Naive thymus-derived CD8-positive, alpha-beta T cell (primary cell): ENCODE measurements at regions not wholly inside any gene's neighbourhood (a gene's known extent, or its start where the extent isn't known, plus 50 kb on each side); places are given as distances from the start of the nearest gene placed in this dataset.

Source experiments
- ATAC-seq, 2 donors: fragments of 150-1000 bp; cut with Tn5 transposase in 1 of 2; sonication (Bioruptor Pico), chemical (Tn5 transposase) in 1 of 2; 1 replicate in 1 of 2; 2 replicates in 1 of 2; pipeline ENCODE4 v1.10.0; 2021; ENCODE audit warnings: mild to moderate bottlenecking in 2 of 2, moderate library complexity in 2 of 2
- POLR2A ChIA-PET: fragments of 350-600 bp; sonication (Branson Sonifier 250); formaldehyde crosslinking; loops from one replicate; lab custom pipeline; 2021; ENCODE audit warnings: antibody characterized with exemption; lab: Charles Lee
- DNase-seq, 10 donors: peaks; one replicate each; pipeline versions ENCODE4 v3.0.0 to v3.0.0-alpha.2; 2020 to 2022
- H3K27ac Mint-ChIP-seq, 10 donors: one replicate each; pipeline ENCODE4 v1.8.0; 2020 to 2022; ENCODE audit warnings: mild to moderate bottlenecking in 10 of 10, mixed read lengths in 10 of 10, moderate library complexity in 4 of 10, inconsistent platforms in 1 of 10
- H3K27me3 Mint-ChIP-seq, 5 donors: one replicate each; pipeline ENCODE4 v1.8.0; 2021 to 2022; ENCODE audit warnings: mixed read lengths in 5 of 5
- H3K36me3 Mint-ChIP-seq, 3 donors: one replicate each; pipeline ENCODE4 v1.8.0; 2020 to 2022; ENCODE audit warnings: mixed read lengths in 3 of 3, mild to moderate bottlenecking in 2 of 3, inconsistent platforms in 1 of 3
- H3K4me1 Mint-ChIP-seq, 4 donors: one replicate each; pipeline ENCODE4 v1.8.0; 2021 to 2022; ENCODE audit warnings: mixed read lengths in 4 of 4
- H3K4me3 Mint-ChIP-seq, 10 donors: one replicate each; pipeline ENCODE4 v1.8.0; 2020 to 2022; ENCODE audit warnings: mild to moderate bottlenecking in 10 of 10, mixed read lengths in 10 of 10, moderate library complexity in 6 of 10, inconsistent platforms in 1 of 10
- H3K9me3 Mint-ChIP-seq, 9 donors: one replicate each; pipeline ENCODE4 v1.8.0; 2020 to 2022; ENCODE audit warnings: mixed read lengths in 9 of 9, mild to moderate bottlenecking in 3 of 9, inconsistent platforms in 1 of 9, moderate library complexity in 1 of 9

DNA sequence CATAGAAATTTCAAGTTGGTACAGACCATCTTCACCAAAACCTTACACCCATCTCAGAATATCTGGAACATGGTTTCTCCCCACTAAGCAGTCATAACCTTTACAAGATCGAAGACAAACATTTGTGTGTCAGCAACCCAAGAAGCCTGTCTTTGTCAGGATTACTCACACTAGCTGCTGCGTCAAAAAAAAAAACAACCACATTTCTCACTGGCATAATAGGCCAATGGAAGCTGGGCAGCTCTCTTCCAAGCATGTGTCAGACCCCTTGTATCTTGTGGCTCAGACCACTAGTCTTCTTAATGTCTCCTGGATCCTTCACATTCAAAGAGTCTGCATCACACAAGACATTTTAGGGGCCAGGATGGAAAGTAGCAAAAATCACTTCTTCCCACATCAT lies 266.9 kb upstream of the IGF1R start:
- Mint-ChIP-seq H3K36me3 (peaks cover 0 to 14% (median 0%) of the 10 kb centered on the region in 3 donors), H3K9me3 (peaks cover 0 to 43% (median 9%) of the 10 kb centered on the region in 9 donors), H3K27ac (no peak overlapping the region), H3K4me1 (peaks cover 0 to 6% (median 0%) of the 10 kb centered on the region in 4 donors), H3K27me3 (peaks cover 9 to 50% (median 21%) of the 10 kb centered on the region in 5 donors), H3K4me3 (no peak overlapping the region)
- no peak for ATAC-seq
- POLR2A ChIA-PET = no interaction called here
- DNase-seq = no peak

DNA sequence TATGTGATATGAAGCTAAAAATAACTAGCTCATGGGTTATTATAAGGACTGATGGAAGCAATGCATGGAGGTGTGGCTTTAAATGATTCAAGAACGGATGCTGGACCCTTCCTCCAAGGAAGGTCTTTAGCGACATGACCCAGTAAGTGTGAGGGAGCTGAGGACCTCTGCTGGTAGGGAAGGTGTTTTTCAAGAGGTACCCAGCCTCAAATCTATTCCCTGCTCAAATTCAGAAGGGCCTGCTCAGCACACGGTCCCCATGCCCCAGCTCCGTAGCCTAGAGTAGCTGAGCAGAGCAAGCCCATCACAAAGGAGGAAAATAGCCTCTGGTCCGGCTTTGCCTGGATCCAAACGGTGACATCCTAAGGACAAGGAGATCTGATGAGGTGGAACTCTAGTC lies 266.2 kb upstream of the IGF1R start:
- POLR2A ChIA-PET = no interaction called here
- Mint-ChIP-seq H3K27ac (no peak overlapping the region), H3K9me3 (peaks cover 0 to 39% (median 9%) of the 10 kb centered on the region in 9 donors), H3K4me3 (no peak overlapping the region), H3K4me1 (no peaks in the 10 kb centered on the region), H3K27me3 (peaks cover 9 to 55% (median 21%) of the 10 kb centered on the region in 5 donors), H3K36me3 (peaks cover 0 to 14% (median 0%) of the 10 kb centered on the region in 3 donors)
- ATAC-seq = no peak
- no peak for DNase-seq

DNA sequence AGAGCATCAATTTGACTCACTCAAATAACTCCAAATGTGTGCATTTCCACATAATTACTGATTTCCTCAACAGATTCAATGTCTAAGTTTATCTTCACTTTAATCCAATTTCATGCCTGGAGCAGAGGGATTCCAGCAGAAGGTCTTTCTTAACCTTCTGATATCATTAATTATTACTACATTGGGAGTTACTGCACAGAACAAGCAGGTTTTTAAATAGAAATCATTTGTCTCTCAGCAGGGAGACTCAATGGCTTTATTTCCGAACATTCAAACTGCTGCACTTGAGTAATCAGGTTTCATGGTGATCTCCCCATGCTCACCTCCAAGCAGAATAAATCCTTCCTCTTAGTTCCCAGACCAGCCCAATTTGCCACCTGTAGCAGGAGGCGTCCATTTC lies 264.8 kb upstream of the IGF1R start:
- H3K4me3 Mint-ChIP-seq = no peak overlapping the region
- H3K36me3 Mint-ChIP-seq = peaks cover 0 to 12% (median 0%) of the 10 kb centered on the region in 3 donors
- H3K27me3 Mint-ChIP-seq = peaks cover 9 to 65% (median 21%) of the 10 kb centered on the region in 5 donors
- POLR2A ChIA-PET = no interaction called here
- H3K27ac Mint-ChIP-seq = no peak overlapping the region
- peaks cover 0 to 25% (median 7%) of the 10 kb centered on the region in 9 donors for H3K9me3 Mint-ChIP-seq
- H3K4me1 Mint-ChIP-seq = no peaks in the 10 kb centered on the region
- ATAC-seq (no peak), DNase-seq (no peak)

DNA sequence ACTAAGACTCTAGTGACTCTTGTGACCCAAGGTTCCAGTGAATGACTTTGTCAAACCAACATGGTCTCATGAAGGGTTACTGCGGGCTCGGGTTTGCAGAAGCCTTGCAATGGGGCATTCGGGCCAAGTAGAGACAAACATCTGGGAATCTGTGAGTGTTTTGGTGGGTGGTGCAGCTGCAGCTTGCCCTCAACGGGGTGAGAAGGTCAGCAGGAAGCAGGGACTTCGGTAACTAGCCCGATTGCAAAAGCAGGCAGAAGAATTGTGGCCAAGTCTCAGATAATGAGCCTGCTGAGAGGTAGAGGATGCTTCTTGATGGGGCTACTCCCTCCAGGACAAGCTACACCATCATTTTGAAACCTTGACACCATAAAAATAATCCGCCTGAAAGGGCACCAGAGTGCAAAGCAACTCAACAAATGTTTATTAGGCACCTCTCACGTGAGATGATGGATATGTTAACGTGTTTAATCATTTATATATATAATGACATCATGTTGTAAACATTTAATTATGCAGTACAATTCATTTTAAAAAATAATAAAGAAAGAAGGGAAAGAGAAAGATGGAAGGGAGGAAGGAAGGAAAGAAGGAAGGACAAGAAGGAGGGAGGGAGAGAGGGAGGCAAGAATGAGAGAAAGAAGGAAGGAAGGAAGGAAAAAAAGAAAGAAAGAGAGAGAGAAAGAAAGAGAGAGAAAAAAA lies 263.9 kb upstream of the IGF1R start:
- Mint-ChIP-seq H3K27me3 (peaks cover 12 to 74% (median 17%) of the 10 kb centered on the region in 5 donors), H3K36me3 (peaks cover 0 to 4% (median 0%) of the 10 kb centered on the region in 3 donors), H3K27ac (no peak overlapping the region), H3K9me3 (peaks cover 0 to 16% (median 0%) of the 10 kb centered on the region in 9 donors), H3K4me1 (no peaks in the 10 kb centered on the region), H3K4me3 (no peak overlapping the region)
- no peak for ATAC-seq
- DNase-seq = no peak
- POLR2A ChIA-PET = no interaction called here

DNA sequence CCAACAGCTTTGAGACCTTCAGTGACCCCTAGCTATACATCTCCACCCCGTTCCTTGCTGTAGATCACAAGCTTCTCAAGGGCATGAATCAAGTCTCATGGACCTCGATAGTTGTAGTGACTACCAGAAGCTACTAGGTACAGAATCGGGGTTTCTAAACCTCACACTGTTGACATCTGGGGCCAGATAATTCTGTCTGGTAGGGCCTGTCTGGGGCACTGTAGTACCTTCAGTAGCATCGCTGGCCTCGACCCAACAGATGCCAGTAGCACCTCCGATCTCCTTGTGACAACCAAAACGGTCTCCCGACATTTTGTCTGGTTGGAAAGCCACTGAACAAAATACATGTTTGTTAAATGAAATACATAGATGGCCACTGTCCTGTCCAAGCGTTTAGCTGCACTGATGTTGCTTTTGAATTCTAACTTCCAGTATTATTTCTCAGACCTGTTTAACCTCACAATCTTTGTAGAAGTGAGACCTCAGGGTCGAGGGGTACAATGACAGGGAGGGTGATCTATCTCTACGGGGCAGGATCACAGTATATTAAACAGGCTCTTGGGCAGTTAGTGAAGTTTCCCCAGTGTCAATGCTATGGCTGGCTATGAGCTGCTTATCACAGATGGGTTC lies 262.5 kb upstream of the IGF1R start:
- Mint-ChIP-seq H3K4me1 (no peaks in the 10 kb centered on the region), H3K27me3 (peaks cover 14 to 65% (median 17%) of the 10 kb centered on the region in 5 donors), H3K9me3 (peaks cover 0 to 3% (median 0%) of the 10 kb centered on the region in 9 donors), H3K36me3 (no peaks in the 10 kb centered on the region), H3K27ac (no peak overlapping the region), H3K4me3 (no peak overlapping the region)
- POLR2A ChIA-PET = no interaction called here
- ATAC-seq = no peak
- DNase-seq = no peak

DNA sequence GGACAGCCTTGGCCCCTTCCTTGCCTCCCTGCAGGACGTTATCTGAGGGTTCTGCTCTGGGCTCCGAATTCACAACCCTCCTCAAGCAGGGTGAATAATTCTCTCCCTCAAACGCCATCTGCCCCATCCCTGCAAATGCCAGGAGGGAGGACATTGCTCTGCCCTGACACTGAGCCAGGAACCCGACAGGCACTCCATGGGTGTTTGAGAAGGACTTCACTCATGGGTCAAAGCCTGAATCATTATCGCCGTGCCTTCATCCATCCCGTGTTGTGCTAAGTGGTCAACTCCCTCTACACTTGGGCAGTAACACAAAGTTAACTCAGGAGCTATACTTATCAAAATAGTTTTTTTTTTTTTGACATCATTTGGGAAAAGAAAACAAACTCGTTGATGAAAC lies 261.8 kb upstream of the IGF1R start:
- Mint-ChIP-seq H3K36me3 (no peaks in the 10 kb centered on the region), H3K27me3 (peaks cover 14 to 67% (median 17%) of the 10 kb centered on the region in 5 donors)

DNA sequence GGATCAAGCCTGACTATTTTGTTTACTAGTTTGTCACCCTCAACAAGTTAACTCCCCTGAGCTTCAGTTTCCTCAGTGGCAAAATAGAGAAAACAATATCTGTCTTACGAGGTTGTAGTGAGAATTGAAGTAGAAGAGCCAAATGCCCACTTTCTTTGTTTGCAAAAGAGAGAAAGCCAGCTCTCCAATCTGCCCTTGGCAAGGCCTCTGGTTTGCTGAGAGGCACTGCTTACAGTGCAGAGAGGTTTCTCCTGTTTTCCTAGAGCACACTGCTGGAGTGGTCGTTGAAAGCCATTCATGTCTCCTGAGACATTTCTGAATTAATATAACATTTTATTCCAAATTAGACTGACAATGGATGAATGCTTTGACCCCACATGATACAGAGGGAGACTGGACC lies 260.5 kb upstream of the IGF1R start:
- H3K27me3 Mint-ChIP-seq = peaks cover 12 to 70% (median 16%) of the 10 kb centered on the region in 5 donors
- no peaks in the 10 kb centered on the region for H3K36me3 Mint-ChIP-seq
- no peaks in the 10 kb centered on the region for H3K4me1 Mint-ChIP-seq
- no peak overlapping the region for H3K27ac Mint-ChIP-seq
- DNase-seq (no peak), ATAC-seq (no peak)
- peaks cover 0 to 3% (median 0%) of the 10 kb centered on the region in 9 donors for H3K9me3 Mint-ChIP-seq
- H3K4me3 Mint-ChIP-seq = no peak overlapping the region
- POLR2A ChIA-PET = no interaction called here

More for the DNA sequence above, 261.8 kb upstream of the IGF1R start:
- Mint-ChIP-seq H3K4me1 (no peaks in the 10 kb centered on the region), H3K4me3 (no peak overlapping the region), H3K9me3 (peaks cover 0 to 3% (median 0%) of the 10 kb centered on the region in 9 donors), H3K27ac (no peak overlapping the region)
- POLR2A ChIA-PET = no interaction called here
- DNase-seq (no peak), ATAC-seq (no peak)

- POLR2A ChIA-PET = no interaction called here
- H3K27me3 Mint-ChIP-seq = peaks cover 2 to 47% (median 9%) of the 10 kb centered on the region in 5 donors
- no peaks in the 10 kb centered on the region for H3K9me3 Mint-ChIP-seq
- no peak overlapping the region for H3K27ac Mint-ChIP-seq
- H3K36me3 Mint-ChIP-seq = no peaks in the 10 kb centered on the region
- no peak overlapping the region for H3K4me3 Mint-ChIP-seq
- no peaks in the 10 kb centered on the region for H3K4me1 Mint-ChIP-seq
- ATAC-seq (no peak), DNase-seq (no peak)
Observed at GRCh38 chr15:98390946-98391530, 257.3 kb upstream of the IGF1R start.

DNA sequence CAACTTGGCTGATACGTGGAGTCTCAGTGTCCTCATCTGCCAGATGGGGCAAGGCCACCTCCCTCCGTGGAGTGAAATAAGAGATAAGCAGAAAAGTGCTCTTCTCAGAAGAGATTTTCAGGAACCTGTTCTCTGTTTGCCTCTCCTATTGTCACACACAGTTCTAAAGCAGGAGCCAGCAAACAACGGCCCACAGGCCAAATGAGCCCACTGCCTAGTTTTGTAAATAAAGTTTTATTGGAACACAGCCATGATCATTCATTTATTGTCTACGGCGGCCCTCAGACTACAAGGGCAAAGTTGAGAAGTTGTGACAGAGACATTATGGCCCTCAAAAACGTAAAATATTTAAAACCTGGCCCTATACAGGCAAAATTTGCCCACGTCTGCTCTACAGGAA lies 256.8 kb upstream of the IGF1R start:
- DNase-seq (no peak), ATAC-seq (no peak)
- Mint-ChIP-seq H3K4me3 (no peak overlapping the region), H3K27ac (no peak overlapping the region), H3K27me3 (peaks cover 2 to 41% (median 9%) of the 10 kb centered on the region in 5 donors), H3K4me1 (no peaks in the 10 kb centered on the region), H3K36me3 (no peaks in the 10 kb centered on the region), H3K9me3 (no peaks in the 10 kb centered on the region)
- POLR2A ChIA-PET = no interaction called here

DNA sequence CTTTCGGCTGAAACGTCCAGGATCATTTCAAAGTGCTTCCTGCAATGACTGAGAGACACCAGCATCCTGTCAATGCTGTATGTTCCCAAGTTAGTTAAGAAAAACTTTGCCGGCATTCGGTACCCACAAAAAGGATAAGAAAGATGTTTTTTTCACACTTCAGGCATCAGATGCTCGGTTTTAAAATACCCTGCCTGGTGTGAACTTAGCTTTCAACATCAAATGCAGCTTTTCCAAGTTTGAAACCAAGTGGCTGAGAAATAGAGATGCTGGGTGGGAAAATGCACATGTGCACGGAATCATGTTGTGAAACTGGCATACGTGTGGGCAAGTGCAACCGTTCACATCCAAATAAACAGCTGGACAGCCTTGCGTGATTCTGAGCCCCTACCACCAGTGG lies 254.9 kb upstream of the IGF1R start:
- DNase-seq = no peak
- Mint-ChIP-seq H3K4me3 (no peak overlapping the region), H3K36me3 (no peaks in the 10 kb centered on the region), H3K9me3 (no peaks in the 10 kb centered on the region), H3K27ac (no peak overlapping the region), H3K27me3 (peaks cover 2 to 40% (median 11%) of the 10 kb centered on the region in 5 donors), H3K4me1 (no peaks in the 10 kb centered on the region)
- ATAC-seq = no peak
- POLR2A ChIA-PET = no interaction called here

DNA sequence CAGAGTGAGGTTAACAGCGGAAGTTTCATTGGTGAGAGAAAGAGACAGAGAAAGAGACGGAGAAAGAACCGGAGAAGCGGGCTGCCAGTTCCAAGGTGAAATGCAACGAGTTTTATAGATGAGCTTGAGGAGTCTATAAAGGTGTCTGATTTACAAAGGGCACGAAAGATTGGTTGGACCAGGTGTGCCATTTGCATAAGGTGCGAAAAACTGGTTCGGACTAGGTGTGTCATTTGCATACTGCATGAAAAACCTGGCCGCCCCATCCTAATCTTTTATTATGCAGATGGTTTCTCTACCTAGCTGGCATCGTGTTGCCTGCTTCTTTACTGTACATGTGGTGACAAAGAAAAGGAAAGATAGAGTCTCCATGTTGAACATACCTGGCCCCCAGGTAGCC lies 253.8 kb upstream of the IGF1R start:
- no peaks in the 10 kb centered on the region for H3K9me3 Mint-ChIP-seq
- H3K4me3 Mint-ChIP-seq = no peak overlapping the region
- H3K36me3 Mint-ChIP-seq = no peaks in the 10 kb centered on the region
- H3K27ac Mint-ChIP-seq = peak overlapping the region in 1 of 10 donors; percentile 16
- POLR2A ChIA-PET = no interaction called here
- H3K4me1 Mint-ChIP-seq = no peaks in the 10 kb centered on the region
- no peak for DNase-seq
- H3K27me3 Mint-ChIP-seq = peaks cover 2 to 36% (median 12%) of the 10 kb centered on the region in 5 donors
- ATAC-seq = no peak

GRCh38 chr15:98395974-98396610 lies 252.2 kb upstream of the IGF1R start:
- H3K27me3 Mint-ChIP-seq = peaks cover 2 to 30% (median 12%) of the 10 kb centered on the region in 5 donors
- DNase-seq (no peak), ATAC-seq (no peak)
- H3K4me1 Mint-ChIP-seq = no peaks in the 10 kb centered on the region
- no peaks in the 10 kb centered on the region for H3K36me3 Mint-ChIP-seq
- no peak overlapping the region for H3K4me3 Mint-ChIP-seq
- POLR2A ChIA-PET = no interaction called here
- no peaks in the 10 kb centered on the region for H3K9me3 Mint-ChIP-seq
- no peak overlapping the region for H3K27ac Mint-ChIP-seq

- POLR2A ChIA-PET = no interaction called here
- Mint-ChIP-seq H3K27ac (no peak overlapping the region), H3K27me3 (peaks cover 3 to 29% (median 12%) of the 10 kb centered on the region in 5 donors), H3K4me1 (no peaks in the 10 kb centered on the region), H3K9me3 (no peaks in the 10 kb centered on the region), H3K4me3 (no peak overlapping the region), H3K36me3 (no peaks in the 10 kb centered on the region)
- no peak for ATAC-seq
- no peak for DNase-seq
Observed at GRCh38 chr15:98397419-98397818, 250.9 kb upstream of the IGF1R start.
